ENCODE measurements at regions not wholly inside any gene's neighbourhood (a gene's known extent, or its start where the extent isn't known, plus 50 kb on each side); places are given as distances from the start of the nearest gene placed in this dataset.

DNA sequence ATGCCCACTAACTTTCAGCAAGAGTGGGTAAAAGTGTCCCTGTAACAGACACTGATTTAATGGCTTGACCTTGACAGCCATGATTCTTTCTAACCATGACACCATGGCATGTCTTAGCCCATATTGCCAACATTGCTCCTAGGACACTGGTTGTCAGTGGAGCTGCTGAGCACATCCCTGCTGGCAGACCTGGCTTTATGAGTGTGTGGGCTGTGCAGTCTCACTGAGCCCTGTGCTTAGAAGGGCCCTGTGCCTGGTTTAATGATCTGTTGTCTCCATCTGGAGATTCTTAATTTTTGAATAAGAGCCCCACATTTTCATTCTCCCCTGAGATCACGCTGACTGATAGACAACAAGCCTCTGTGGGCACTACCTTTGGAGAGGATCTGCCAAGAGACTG, 243.1 kb upstream of the KIAA1217 start:
- TF ChIP-seq, protein P1, sequence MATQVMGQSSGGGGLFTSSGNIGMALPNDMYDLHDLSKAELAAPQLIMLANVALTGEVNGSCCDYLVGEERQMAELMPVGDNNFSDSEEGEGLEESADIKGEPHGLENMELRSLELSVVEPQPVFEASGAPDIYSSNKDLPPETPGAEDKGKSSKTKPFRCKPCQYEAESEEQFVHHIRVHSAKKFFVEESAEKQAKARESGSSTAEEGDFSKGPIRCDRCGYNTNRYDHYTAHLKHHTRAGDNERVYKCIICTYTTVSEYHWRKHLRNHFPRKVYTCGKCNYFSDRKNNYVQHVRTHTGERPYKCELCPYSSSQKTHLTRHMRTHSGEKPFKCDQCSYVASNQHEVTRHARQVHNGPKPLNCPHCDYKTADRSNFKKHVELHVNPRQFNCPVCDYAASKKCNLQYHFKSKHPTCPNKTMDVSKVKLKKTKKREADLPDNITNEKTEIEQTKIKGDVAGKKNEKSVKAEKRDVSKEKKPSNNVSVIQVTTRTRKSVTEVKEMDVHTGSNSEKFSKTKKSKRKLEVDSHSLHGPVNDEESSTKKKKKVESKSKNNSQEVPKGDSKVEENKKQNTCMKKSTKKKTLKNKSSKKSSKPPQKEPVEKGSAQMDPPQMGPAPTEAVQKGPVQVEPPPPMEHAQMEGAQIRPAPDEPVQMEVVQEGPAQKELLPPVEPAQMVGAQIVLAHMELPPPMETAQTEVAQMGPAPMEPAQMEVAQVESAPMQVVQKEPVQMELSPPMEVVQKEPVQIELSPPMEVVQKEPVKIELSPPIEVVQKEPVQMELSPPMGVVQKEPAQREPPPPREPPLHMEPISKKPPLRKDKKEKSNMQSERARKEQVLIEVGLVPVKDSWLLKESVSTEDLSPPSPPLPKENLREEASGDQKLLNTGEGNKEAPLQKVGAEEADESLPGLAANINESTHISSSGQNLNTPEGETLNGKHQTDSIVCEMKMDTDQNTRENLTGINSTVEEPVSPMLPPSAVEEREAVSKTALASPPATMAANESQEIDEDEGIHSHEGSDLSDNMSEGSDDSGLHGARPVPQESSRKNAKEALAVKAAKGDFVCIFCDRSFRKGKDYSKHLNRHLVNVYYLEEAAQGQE (IDR thresholded peaks at IDR 0.05; ENCODE audit: insufficient read depth in 1 of 2, low read depth in 2 of 2, low read length in 1 of 2), result no peak
- TF ChIP-seq, protein P2, sequence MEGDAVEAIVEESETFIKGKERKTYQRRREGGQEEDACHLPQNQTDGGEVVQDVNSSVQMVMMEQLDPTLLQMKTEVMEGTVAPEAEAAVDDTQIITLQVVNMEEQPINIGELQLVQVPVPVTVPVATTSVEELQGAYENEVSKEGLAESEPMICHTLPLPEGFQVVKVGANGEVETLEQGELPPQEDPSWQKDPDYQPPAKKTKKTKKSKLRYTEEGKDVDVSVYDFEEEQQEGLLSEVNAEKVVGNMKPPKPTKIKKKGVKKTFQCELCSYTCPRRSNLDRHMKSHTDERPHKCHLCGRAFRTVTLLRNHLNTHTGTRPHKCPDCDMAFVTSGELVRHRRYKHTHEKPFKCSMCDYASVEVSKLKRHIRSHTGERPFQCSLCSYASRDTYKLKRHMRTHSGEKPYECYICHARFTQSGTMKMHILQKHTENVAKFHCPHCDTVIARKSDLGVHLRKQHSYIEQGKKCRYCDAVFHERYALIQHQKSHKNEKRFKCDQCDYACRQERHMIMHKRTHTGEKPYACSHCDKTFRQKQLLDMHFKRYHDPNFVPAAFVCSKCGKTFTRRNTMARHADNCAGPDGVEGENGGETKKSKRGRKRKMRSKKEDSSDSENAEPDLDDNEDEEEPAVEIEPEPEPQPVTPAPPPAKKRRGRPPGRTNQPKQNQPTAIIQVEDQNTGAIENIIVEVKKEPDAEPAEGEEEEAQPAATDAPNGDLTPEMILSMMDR (IDR thresholded peaks at IDR 0.05), result no peak
- no peak for TF ChIP-seq POLR2AphosphoS5 (IDR thresholded peaks at IDR 0.05; ENCODE audit: low read depth, low read length)
- no peak for TF ChIP-seq TCF7L2 (IDR thresholded peaks at IDR 0.05; ENCODE audit: low read depth, low read length)
